ENCODE measurements at regions not wholly inside any gene's neighbourhood (a gene's known extent, or its start where the extent isn't known, plus 50 kb on each side); places are given as distances from the start of the nearest gene placed in this dataset.
"Not testable (repeated sequence)": the region's sequence is repeated elsewhere in the genome, so short reads cannot be mapped to it uniquely, and the experiment has no call there.

DNA sequence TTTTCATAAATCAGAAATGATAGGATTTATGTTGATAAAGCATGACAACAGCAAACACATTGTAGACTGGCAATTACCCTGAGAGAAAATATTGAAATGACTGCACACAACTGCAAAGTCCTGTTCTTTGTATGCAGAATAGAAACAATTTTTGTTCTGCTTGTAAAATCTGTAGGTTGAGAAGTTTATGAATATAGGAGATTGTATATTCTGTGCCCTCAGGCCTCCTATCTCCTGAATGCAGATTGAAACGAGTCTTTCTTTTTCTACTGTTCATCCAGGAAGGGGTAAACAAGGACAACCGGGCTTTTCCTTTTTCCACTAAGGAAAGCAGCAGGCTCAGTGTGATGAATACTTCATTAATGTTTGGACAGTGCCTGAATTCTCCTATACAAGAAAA, 95.0 kb upstream of the HAPLN1 start:
- H3K27ac ChIP-seq (ENCODE audit: low read length) = no peak overlapping the region
- TF ChIP-seq, protein P1, sequence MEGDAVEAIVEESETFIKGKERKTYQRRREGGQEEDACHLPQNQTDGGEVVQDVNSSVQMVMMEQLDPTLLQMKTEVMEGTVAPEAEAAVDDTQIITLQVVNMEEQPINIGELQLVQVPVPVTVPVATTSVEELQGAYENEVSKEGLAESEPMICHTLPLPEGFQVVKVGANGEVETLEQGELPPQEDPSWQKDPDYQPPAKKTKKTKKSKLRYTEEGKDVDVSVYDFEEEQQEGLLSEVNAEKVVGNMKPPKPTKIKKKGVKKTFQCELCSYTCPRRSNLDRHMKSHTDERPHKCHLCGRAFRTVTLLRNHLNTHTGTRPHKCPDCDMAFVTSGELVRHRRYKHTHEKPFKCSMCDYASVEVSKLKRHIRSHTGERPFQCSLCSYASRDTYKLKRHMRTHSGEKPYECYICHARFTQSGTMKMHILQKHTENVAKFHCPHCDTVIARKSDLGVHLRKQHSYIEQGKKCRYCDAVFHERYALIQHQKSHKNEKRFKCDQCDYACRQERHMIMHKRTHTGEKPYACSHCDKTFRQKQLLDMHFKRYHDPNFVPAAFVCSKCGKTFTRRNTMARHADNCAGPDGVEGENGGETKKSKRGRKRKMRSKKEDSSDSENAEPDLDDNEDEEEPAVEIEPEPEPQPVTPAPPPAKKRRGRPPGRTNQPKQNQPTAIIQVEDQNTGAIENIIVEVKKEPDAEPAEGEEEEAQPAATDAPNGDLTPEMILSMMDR (IDR thresholded peaks at IDR 0.05) = no peak
- no peak overlapping the region for H3K4me3 ChIP-seq (ENCODE audit: low read length)
- ATAC-seq (no peak), DNase-seq (no peak)
- H3K27ac Mint-ChIP-seq = no peak overlapping the region
- H3K36me3 ChIP-seq (ENCODE audit: control insufficient read depth, insufficient read depth, low read length) = no peaks in the 10 kb centered on the region
- H3K4me3 Mint-ChIP-seq = no peak overlapping the region
- no peaks in the 10 kb centered on the region for H3K36me3 Mint-ChIP-seq
- H3K27me3 Mint-ChIP-seq (ENCODE audit: low read depth in 2 of 2) = no peaks in the 10 kb centered on the region
- peaks cover 8 to 16% of the 10 kb centered on the region in 2 donors for H3K9me3 Mint-ChIP-seq
- H3K4me1 Mint-ChIP-seq = no peaks in the 10 kb centered on the region
- no peaks in the 10 kb centered on the region for H3K27me3 ChIP-seq (ENCODE audit: control insufficient read depth, insufficient read depth, low read length)
- intact Hi-C loops (cut with micrococcal nuclease) = no loop called here
- no peaks in the 10 kb centered on the region for H3K9me3 ChIP-seq (ENCODE audit: control insufficient read depth, insufficient read depth, low read length)
- 42% methylated on average over 2 of the region's 2 CpGs for WGBS (ENCODE audit: insufficient coverage)
- no peaks in the 10 kb centered on the region for H3K4me1 ChIP-seq (ENCODE audit: control insufficient read depth, insufficient read depth, low read length)

DNA sequence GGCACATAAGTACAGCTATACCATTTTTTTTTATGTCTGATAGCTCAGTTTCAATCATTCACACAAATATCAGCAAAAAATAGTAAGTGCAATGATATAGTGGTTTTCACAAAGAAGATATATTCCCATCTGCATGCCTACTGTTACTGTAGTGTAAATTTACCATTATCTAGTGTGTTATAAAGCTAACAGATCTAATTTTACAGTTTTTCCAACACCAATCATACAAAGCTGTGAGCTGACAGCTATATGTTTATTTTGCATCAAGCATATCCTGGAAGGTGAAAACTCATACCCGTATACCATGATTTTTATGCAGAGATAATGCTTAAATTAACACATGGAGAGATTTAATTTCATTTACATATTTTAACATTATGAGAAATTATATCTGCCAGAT, 89.9 kb upstream of the HAPLN1 start:
- intact Hi-C loops (cut with micrococcal nuclease) = no loop called here
- no peaks in the 10 kb centered on the region for H3K9me3 ChIP-seq (ENCODE audit: control insufficient read depth, insufficient read depth, low read length)
- no peak for DNase-seq
- no CpG with 5 or more reads among the region's 1 CpG for WGBS (ENCODE audit: insufficient coverage)
- no peaks in the 10 kb centered on the region for H3K36me3 ChIP-seq (ENCODE audit: control insufficient read depth, insufficient read depth, low read length)
- H3K27ac ChIP-seq (ENCODE audit: low read length) = no peak overlapping the region
- H3K27ac Mint-ChIP-seq = no peak overlapping the region
- no peaks in the 10 kb centered on the region for H3K4me1 ChIP-seq (ENCODE audit: control insufficient read depth, insufficient read depth, low read length)
- ATAC-seq = no peak
- H3K4me1 Mint-ChIP-seq = no peaks in the 10 kb centered on the region
- H3K27me3 ChIP-seq (ENCODE audit: control insufficient read depth, insufficient read depth, low read length) = no peaks in the 10 kb centered on the region
- peaks cover 8 to 18% of the 10 kb centered on the region in 2 donors for H3K9me3 Mint-ChIP-seq
- no peaks in the 10 kb centered on the region for H3K36me3 Mint-ChIP-seq
- H3K27me3 Mint-ChIP-seq (ENCODE audit: low read depth in 2 of 2) = no peaks in the 10 kb centered on the region
- H3K4me3 Mint-ChIP-seq = no peak overlapping the region
- H3K4me3 ChIP-seq (ENCODE audit: low read length) = no peak overlapping the region
- TF ChIP-seq, protein P1 (IDR thresholded peaks at IDR 0.05) = no peak

DNA sequence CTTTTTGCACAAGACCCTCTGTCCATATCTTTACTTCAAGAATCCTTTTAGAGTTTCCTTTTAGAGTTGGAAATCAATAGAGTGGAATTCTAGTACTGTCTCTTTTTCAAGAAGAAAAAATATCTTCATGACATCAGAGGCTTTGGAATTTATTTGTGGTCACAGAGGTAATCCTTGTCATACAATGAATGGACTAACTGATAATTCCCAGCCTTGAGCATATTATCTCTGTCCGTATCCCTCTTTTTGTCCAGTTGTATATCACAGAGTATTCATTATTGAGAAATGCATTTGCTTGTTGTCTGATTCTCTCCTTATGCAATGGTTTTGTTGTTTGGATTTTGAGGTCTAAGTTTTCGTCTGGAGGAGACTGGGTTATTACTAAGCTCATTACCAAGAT, 82.0 kb upstream of the HAPLN1 start:
- Mint-ChIP-seq H3K27me3 (ENCODE audit: low read depth in 2 of 2) (no peaks in the 10 kb centered on the region), H3K9me3 (peaks cover 0 to 3% of the 10 kb centered on the region in 2 donors), H3K27ac (no peak overlapping the region), H3K4me3 (no peak overlapping the region), H3K4me1 (no peaks in the 10 kb centered on the region), H3K36me3 (no peaks in the 10 kb centered on the region)
- H3K9me3 ChIP-seq (ENCODE audit: control insufficient read depth, insufficient read depth, low read length) = no peaks in the 10 kb centered on the region
- WGBS (ENCODE audit: insufficient coverage) = 86% methylated on average over 2 of the region's 2 CpGs
- TF ChIP-seq, protein P1 (IDR thresholded peaks at IDR 0.05) = no peak
- no peaks in the 10 kb centered on the region for H3K27me3 ChIP-seq (ENCODE audit: control insufficient read depth, insufficient read depth, low read length)
- intact Hi-C loops (cut with micrococcal nuclease) = no loop called here
- no peak overlapping the region for H3K4me3 ChIP-seq (ENCODE audit: low read length)
- H3K4me1 ChIP-seq (ENCODE audit: control insufficient read depth, insufficient read depth, low read length) = no peaks in the 10 kb centered on the region
- no peak overlapping the region for H3K27ac ChIP-seq (ENCODE audit: low read length)
- DNase-seq = no peak
- no peaks in the 10 kb centered on the region for H3K36me3 ChIP-seq (ENCODE audit: control insufficient read depth, insufficient read depth, low read length)
- no peak for ATAC-seq

DNA sequence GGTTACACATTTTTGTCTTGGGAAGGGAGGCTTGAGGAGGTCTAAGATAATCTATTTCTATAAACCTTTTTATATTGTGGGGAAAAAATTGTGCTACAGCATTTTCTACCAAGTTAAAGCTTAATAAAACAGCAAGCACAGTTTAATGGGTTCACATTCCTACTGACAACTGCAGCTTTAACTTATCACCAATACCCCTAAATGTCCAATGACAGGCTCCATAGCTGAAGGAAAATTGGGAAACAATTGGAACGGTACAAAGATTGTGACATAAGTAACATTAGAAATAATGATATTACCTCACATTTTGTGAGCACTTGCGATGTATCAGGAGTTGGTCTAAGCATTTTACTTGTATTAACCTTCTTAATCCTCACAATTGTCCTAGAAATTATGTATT, 79.5 kb upstream of the HAPLN1 start:
- ATAC-seq (no peak), DNase-seq (no peak)
- H3K27me3 Mint-ChIP-seq (ENCODE audit: low read depth in 2 of 2) = no peaks in the 10 kb centered on the region
- peaks cover 3 to 7% of the 10 kb centered on the region in 2 donors for H3K9me3 Mint-ChIP-seq
- intact Hi-C loops (cut with micrococcal nuclease) = no loop called here
- no peaks in the 10 kb centered on the region for H3K9me3 ChIP-seq (ENCODE audit: control insufficient read depth, insufficient read depth, low read length)
- H3K27ac ChIP-seq (ENCODE audit: low read length) = no peak overlapping the region
- TF ChIP-seq, protein P1 (IDR thresholded peaks at IDR 0.05) = no peak
- H3K27ac Mint-ChIP-seq = no peak overlapping the region
- no peaks in the 10 kb centered on the region for H3K36me3 ChIP-seq (ENCODE audit: control insufficient read depth, insufficient read depth, low read length)
- H3K4me1 Mint-ChIP-seq = no peaks in the 10 kb centered on the region
- H3K27me3 ChIP-seq (ENCODE audit: control insufficient read depth, insufficient read depth, low read length) = no peaks in the 10 kb centered on the region
- no peaks in the 10 kb centered on the region for H3K36me3 Mint-ChIP-seq
- no CpG with 5 or more reads among the region's 2 CpGs for WGBS (ENCODE audit: insufficient coverage)
- H3K4me3 Mint-ChIP-seq = no peak overlapping the region
- no peaks in the 10 kb centered on the region for H3K4me1 ChIP-seq (ENCODE audit: control insufficient read depth, insufficient read depth, low read length)
- H3K4me3 ChIP-seq (ENCODE audit: low read length) = no peak overlapping the region

DNA sequence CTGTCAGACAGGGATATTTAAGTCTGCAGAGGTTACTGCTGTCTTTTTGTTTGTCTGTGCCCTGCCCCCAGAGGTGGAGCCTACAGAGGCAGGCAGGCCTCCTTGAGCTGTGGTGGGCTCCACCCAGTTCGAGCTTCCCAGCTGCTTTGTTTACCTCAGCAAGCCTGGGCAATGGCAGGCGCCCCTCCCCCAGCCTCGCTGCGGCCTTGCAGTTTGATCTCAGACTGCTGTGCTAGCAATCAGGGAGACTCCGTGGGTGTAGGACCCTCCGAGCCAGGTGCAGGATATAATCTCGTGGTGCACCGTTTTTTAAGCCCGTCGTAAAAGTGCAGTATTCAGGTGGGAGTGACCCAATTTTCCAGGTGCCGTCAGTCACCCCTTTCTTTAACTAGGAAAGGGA, 78.4 kb upstream of the HAPLN1 start:
- 89% methylated on average over 10 of the region's 11 CpGs for WGBS (ENCODE audit: insufficient coverage)
- H3K36me3 Mint-ChIP-seq; H3K27me3 ChIP-seq (ENCODE audit: control insufficient read depth, insufficient read depth, low read length); H3K4me1 ChIP-seq (ENCODE audit: control insufficient read depth, insufficient read depth, low read length); DNase-seq; H3K4me1 Mint-ChIP-seq; H3K27ac Mint-ChIP-seq; H3K4me3 Mint-ChIP-seq; ATAC-seq; H3K9me3 Mint-ChIP-seq; intact Hi-C loops (cut with micrococcal nuclease); H3K27me3 Mint-ChIP-seq (ENCODE audit: low read depth in 2 of 2); H3K36me3 ChIP-seq (ENCODE audit: control insufficient read depth, insufficient read depth, low read length); H3K4me3 ChIP-seq (ENCODE audit: low read length); H3K27ac ChIP-seq (ENCODE audit: low read length); H3K9me3 ChIP-seq (ENCODE audit: control insufficient read depth, insufficient read depth, low read length): not testable (repeated sequence)
